Memory B cell (primary cell): ENCODE measurements at regions not wholly inside any gene's neighbourhood (a gene's known extent, or its start where the extent isn't known, plus 50 kb on each side); places are given as distances from the start of the nearest gene placed in this dataset.
A peak's percentile ranks its signal among the peaks of the same experiment; 100 is the strongest.
"Not testable (repeated sequence)": the region's sequence is repeated elsewhere in the genome, so short reads cannot be mapped to it uniquely, and the experiment has no call there.

Source experiments
- ATAC-seq: fragments of 150-1000 bp; cut with Tn5 transposase; 2 replicates; pipeline ENCODE4 v1.10.0; 2021; ENCODE audit warnings: low read depth, mild to moderate bottlenecking, moderate library complexity
- DNase-seq, 2 donors: peaks; one replicate each; pipeline ENCODE4 v3.0.0; 2022; ENCODE audit warnings: low spot score in 2 of 2
- H3K27ac Mint-ChIP-seq: one replicate; pipeline ENCODE4 v1.8.0; 2022; ENCODE audit warnings: mild to moderate bottlenecking, moderate library complexity, mixed read lengths
- H3K27me3 Mint-ChIP-seq: one replicate; pipeline ENCODE4 v1.8.0; 2022; ENCODE audit warnings: mixed read lengths
- H3K36me3 Mint-ChIP-seq: one replicate; pipeline ENCODE4 v1.8.0; 2022; ENCODE audit warnings: mild to moderate bottlenecking, mixed read lengths
- H3K4me1 Mint-ChIP-seq: one replicate; pipeline ENCODE4 v1.8.0; 2022; ENCODE audit warnings: mixed read lengths
- H3K4me3 Mint-ChIP-seq: one replicate; pipeline ENCODE4 v1.8.0; 2022; ENCODE audit warnings: mild to moderate bottlenecking, moderate library complexity, mixed read lengths
- H3K9me3 Mint-ChIP-seq: one replicate; pipeline ENCODE4 v1.8.0; 2022; ENCODE audit warnings: mixed read lengths

- ATAC-seq (no peak), DNase-seq (no peak)
- peaks cover 9% of the 10 kb centered on the region for H3K27me3 Mint-ChIP-seq
- H3K4me1 Mint-ChIP-seq = no peaks in the 10 kb centered on the region
- H3K9me3 Mint-ChIP-seq = peaks cover 5% of the 10 kb centered on the region
- H3K36me3 Mint-ChIP-seq = no peaks in the 10 kb centered on the region
- no peak overlapping the region for H3K27ac Mint-ChIP-seq
- no peak overlapping the region for H3K4me3 Mint-ChIP-seq
Measured at GRCh38 chr9:34771007-34771406, 61.1 kb upstream of the CCL21 start.

- H3K27ac Mint-ChIP-seq, H3K9me3 Mint-ChIP-seq, H3K27me3 Mint-ChIP-seq, H3K36me3 Mint-ChIP-seq, ATAC-seq, H3K4me3 Mint-ChIP-seq, DNase-seq, H3K4me1 Mint-ChIP-seq: not testable (repeated sequence)
Measured at GRCh38 chr9:34767087-34767486, 57.2 kb upstream of the CCL21 start.

GRCh38 chr9:34760196-34761040 is 50.5 kb upstream of the CCL21 start:
- peaks cover 16% of the 10 kb centered on the region for H3K27me3 Mint-ChIP-seq
- ATAC-seq = peak; percentile 56
- not testable (repeated sequence) for H3K27ac Mint-ChIP-seq, H3K4me3 Mint-ChIP-seq, H3K36me3 Mint-ChIP-seq, H3K9me3 Mint-ChIP-seq, H3K4me1 Mint-ChIP-seq
- DNase-seq = peak in 1 of 2 donors; percentile 5
